KMS-11 (cell line): ENCODE measurements at regions not wholly inside any gene's neighbourhood (a gene's known extent, or its start where the extent isn't known, plus 50 kb on each side); places are given as distances from the start of the nearest gene placed in this dataset.

Experiments
- H2AFZ ChIP-seq: fragments of 200-600 bp; sonication (generic); 2 replicates; pipeline ENCODE4 v1.6.1; 2016; ENCODE audit warnings: antibody characterized with exemption, mixed run types, low read depth
- H3K27ac ChIP-seq: fragments of 200-600 bp; sonication (generic); 2 replicates; pipeline ENCODE4 v1.6.1; 2016; ENCODE audit warnings: mild to moderate bottlenecking, mixed run types
- H3K27me3 ChIP-seq: fragments of 200-600 bp; sonication (generic); 2 replicates; pipeline ENCODE4 v1.6.1; 2017; ENCODE audit warnings: mild to moderate bottlenecking, low read depth, mixed run types, moderate library complexity; ENCODE audit not compliant: insufficient read depth
- H3K36me3 ChIP-seq: fragments of 200-600 bp; sonication (generic); 2 replicates; pipeline ENCODE4 v1.6.1; 2017; ENCODE audit warnings: mild to moderate bottlenecking, mixed run types; ENCODE audit not compliant: insufficient read depth
- H3K4me1 ChIP-seq: fragments of 200-600 bp; sonication (generic); 2 replicates; pipeline ENCODE4 v1.6.1; 2016; ENCODE audit warnings: mild to moderate bottlenecking, low read depth, mixed run types; ENCODE audit not compliant: poor library complexity, severe bottlenecking
- H3K4me2 ChIP-seq: fragments of 200-600 bp; sonication (generic); 2 replicates; pipeline ENCODE4 v1.7.0; 2016; ENCODE audit warnings: mild to moderate bottlenecking, mixed run types
- H3K4me3 ChIP-seq: fragments of 200-600 bp; sonication (generic); IDR thresholded peaks from 2 replicates; pipeline ENCODE4 v1.6.1; 2017; ENCODE audit warnings: low read depth, low read length, mixed read lengths; ENCODE audit not compliant: insufficient read depth
- H3K79me2 ChIP-seq: fragments of 200-600 bp; sonication (generic); 2 replicates; pipeline ENCODE4 v1.6.1; 2016; ENCODE audit warnings: low read depth, mixed run types; ENCODE audit not compliant: insufficient read depth
- H3K9ac ChIP-seq: fragments of 200-600 bp; sonication (generic); 2 replicates; pipeline ENCODE4 v1.6.1; 2016; ENCODE audit warnings: mild to moderate bottlenecking, mixed run types
- H4K20me1 ChIP-seq: fragments of 200-600 bp; sonication (generic); 2 replicates; pipeline ENCODE4 v1.6.1; 2016; ENCODE audit warnings: mild to moderate bottlenecking, mixed run types; ENCODE audit not compliant: insufficient read depth
- TF ChIP-seq, protein P1 (sequence below): fragments of 200-600 bp; sonication (generic); conservative IDR thresholded peaks from 2 replicates; pipeline ENCODE4 v1.6.1; 2017; ENCODE audit warnings: low read depth, mild to moderate bottlenecking, antibody characterized with exemption, low read length, moderate library complexity, mixed read lengths

DNA sequence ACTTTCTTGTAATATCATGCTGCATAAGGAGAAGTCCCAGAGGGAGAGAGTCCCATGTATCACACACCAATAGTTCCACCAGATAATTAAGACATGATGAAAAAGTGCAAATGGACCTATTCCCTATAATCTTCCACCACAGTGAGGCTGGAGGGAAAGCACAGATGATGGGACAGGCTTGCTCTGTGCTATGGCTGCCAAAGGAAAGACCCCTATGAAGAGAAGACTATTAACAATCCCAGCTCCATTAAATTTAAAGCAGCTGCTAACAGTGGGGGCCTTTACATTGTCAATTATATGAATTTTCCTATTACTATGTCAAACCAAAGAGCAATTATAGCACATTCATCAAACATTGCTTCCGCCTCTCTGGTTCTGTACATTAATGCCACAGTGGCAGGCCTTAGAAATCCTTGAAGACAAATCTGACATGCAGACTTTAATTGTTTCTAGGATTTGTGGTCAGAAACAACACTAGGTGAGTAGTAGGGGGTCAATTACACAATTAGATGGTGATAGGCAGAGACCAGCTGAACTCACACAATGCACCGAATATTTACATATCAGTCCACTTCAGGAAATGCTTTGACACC lies 551.3 kb downstream of the TLE1 start:
- Histone ChIP-seq H4K20me1 (no peaks in the 10 kb centered on the region), H2AFZ (no peak overlapping the region), H3K27ac (no peak overlapping the region), H3K4me2 (no peak overlapping the region), H3K4me1 (no peaks in the 10 kb centered on the region), H3K4me3 (no peak overlapping the region), H3K36me3 (no peaks in the 10 kb centered on the region), H3K79me2 (no peaks in the 10 kb centered on the region), H3K27me3 (no peaks in the 10 kb centered on the region), H3K9ac (no peak overlapping the region)
- TF ChIP-seq, protein P1, sequence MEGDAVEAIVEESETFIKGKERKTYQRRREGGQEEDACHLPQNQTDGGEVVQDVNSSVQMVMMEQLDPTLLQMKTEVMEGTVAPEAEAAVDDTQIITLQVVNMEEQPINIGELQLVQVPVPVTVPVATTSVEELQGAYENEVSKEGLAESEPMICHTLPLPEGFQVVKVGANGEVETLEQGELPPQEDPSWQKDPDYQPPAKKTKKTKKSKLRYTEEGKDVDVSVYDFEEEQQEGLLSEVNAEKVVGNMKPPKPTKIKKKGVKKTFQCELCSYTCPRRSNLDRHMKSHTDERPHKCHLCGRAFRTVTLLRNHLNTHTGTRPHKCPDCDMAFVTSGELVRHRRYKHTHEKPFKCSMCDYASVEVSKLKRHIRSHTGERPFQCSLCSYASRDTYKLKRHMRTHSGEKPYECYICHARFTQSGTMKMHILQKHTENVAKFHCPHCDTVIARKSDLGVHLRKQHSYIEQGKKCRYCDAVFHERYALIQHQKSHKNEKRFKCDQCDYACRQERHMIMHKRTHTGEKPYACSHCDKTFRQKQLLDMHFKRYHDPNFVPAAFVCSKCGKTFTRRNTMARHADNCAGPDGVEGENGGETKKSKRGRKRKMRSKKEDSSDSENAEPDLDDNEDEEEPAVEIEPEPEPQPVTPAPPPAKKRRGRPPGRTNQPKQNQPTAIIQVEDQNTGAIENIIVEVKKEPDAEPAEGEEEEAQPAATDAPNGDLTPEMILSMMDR = no peak

DNA sequence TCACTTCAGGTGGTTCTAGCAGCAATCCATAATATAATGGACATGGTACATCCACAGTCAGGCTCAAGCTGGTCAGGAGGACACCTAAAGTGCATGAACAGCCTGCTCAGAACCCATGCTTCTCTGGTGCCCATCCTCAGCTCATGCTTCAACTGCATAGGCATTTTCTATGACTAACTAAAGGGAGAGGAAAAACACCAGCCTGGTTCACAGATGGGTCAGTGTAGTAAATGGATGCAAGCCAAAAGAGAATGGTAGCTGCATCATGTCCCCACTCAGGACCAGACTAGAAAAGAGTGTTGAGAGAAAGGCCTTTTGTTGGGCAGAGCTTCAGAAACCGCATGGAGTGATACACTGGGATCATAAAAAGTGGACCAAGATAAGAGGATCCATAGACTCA lies 556.6 kb downstream of the TLE1 start:
- no peaks in the 10 kb centered on the region for H3K27me3 ChIP-seq
- no peak overlapping the region for H3K4me3 ChIP-seq
- TF ChIP-seq, protein P1 = no peak
- peaks cover 14% of the 10 kb centered on the region for H3K4me1 ChIP-seq
- no peaks in the 10 kb centered on the region for H3K36me3 ChIP-seq
- no peak overlapping the region for H2AFZ ChIP-seq
- H4K20me1 ChIP-seq = no peaks in the 10 kb centered on the region
- peak overlapping the region; percentile 30; the same call in 1 of the 2 replicates for H3K4me2 ChIP-seq
- no peak overlapping the region for H3K9ac ChIP-seq
- no peak overlapping the region for H3K27ac ChIP-seq
- no peaks in the 10 kb centered on the region for H3K79me2 ChIP-seq

GRCh38 chr9:81132318-81132717 lies 557.0 kb downstream of the TLE1 start:
- Histone ChIP-seq H3K27ac (no peak overlapping the region), H3K79me2 (no peaks in the 10 kb centered on the region), H3K4me1 (peaks cover 14% of the 10 kb centered on the region), H3K9ac (no peak overlapping the region), H2AFZ (no peak overlapping the region), H3K4me2 (peak overlapping the region; percentile 30; the same call in 1 of the 2 replicates), H3K36me3 (no peaks in the 10 kb centered on the region), H3K4me3 (no peak overlapping the region), H3K27me3 (no peaks in the 10 kb centered on the region), H4K20me1 (no peaks in the 10 kb centered on the region)
- TF ChIP-seq, protein P1 = no peak

DNA sequence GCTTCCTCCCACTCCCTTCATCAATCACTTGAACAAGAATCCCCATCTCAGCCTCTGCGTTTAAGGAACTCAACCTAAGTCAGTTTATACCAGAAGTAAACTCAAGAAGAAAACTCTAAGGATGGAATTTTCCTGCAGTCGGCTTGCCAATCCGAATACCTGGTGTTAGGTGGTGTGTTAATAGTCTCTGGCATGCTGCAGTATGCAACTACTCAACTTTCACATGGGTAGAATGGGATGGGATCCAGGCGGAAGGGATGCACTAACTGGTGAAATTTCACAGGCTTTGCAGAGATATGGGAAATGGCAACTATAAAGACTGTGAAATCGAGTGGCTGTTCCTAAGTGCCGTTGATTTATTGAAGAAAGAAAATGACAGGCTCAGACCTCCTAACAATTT lies 560.6 kb downstream of the TLE1 start:
- H4K20me1 ChIP-seq = no peaks in the 10 kb centered on the region
- TF ChIP-seq, protein P1 = no peak
- no peak overlapping the region for H3K4me2 ChIP-seq
- H3K9ac ChIP-seq = no peak overlapping the region
- no peak overlapping the region for H2AFZ ChIP-seq
- no peaks in the 10 kb centered on the region for H3K27me3 ChIP-seq
- H3K27ac ChIP-seq = no peak overlapping the region
- H3K36me3 ChIP-seq = no peaks in the 10 kb centered on the region
- H3K4me1 ChIP-seq = peaks cover 14% of the 10 kb centered on the region
- no peaks in the 10 kb centered on the region for H3K79me2 ChIP-seq
- no peak overlapping the region for H3K4me3 ChIP-seq
